Epidermal melanocyte (primary cell): ENCODE measurements at regions not wholly inside any gene's neighbourhood (a gene's known extent, or its start where the extent isn't known, plus 50 kb on each side); places are given as distances from the start of the nearest gene placed in this dataset.
"Not testable (repeated sequence)": the region's sequence is repeated elsewhere in the genome, so short reads cannot be mapped to it uniquely, and the experiment has no call there.

Experiments used
- DNase-seq: peaks from one replicate; pipeline ENCODE4 v3.0.0; 2011; ENCODE audit warnings: low spot score; ENCODE audit not compliant: insufficient read length

DNA sequence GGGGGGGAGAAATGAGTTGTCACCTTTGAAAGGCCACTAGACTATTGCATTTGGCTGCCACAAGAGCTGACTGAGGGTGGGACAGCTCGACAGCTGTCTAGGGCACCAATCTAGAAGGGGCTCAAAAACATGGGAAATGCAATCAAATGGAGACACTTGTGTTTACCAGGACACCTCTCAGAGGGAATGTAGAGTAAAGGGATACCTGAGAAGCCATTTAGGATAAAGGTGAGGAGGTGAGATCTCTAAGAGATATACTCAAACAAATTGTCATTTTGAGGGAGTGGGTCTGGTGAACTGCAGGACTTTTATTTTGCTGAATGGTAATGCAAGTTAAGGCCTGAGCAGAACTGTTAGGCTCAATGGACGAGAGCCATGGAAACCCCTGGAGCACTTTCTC, 159.8 kb downstream of the DDX1 start:
- no peak for DNase-seq

DNA sequence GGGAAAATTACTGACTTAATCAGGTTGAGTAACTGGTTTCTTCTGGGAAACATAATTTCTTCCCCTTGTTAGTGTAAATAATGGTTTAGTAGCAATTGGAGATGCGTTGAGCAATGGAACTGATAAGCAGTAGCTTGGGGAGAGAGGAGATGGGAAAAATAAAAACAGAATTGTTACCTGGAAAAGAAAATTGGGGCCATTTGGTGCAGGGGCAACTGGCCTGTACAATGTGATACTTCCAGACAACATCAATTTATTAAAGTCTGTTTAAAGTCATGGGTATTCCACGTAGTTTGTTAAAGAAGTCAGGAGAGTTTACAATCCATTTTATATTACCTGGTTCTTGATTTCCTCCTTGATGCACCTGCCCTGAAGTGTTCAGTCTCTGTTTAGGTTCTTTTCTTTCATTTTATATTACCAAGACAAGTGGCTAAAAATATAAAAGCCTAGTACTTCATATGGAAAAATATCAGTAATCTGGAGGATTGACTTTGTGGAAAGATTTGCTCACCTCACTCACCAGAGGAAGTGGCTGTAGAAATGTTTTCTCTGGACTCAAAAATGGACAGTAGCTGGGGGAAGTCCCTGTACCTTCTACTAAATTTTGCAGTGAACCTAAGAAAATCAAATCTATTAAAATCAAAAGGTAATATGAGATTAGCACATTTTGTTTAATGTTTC, 161.0 kb downstream of the DDX1 start:
- DNase-seq = no peak

DNA sequence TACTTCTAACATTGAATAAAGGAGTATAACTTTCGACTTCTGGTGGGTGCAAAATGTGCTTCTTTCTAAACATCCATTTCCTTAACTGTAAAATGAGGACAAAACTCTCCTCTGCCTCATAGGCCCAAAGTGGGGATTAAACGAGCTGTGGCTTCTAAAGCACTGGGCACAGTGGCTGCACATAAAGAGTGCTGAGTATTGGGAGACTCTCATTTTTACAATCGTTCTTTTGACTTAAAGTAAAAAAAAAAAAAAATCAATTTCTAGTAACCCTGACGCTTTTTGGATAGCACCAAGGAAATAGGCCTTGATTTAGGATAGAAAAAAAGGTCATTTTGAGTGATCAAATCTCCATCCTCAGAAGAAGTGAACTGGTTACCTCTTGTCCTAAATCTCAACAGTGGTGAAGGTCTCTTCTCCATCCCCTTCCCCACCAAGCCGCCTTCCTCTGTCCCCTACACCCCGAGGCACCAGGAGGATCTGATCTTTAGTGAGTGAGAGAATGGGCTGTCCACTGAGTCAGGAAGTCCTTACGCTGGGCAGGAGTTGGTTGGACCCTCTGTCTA, 161.6 kb downstream of the DDX1 start:
- no peak for DNase-seq

- no peak for DNase-seq
These were observed 162.4 kb downstream of the DDX1 start for GRCh38 chr2:15753811-15754702.

DNA sequence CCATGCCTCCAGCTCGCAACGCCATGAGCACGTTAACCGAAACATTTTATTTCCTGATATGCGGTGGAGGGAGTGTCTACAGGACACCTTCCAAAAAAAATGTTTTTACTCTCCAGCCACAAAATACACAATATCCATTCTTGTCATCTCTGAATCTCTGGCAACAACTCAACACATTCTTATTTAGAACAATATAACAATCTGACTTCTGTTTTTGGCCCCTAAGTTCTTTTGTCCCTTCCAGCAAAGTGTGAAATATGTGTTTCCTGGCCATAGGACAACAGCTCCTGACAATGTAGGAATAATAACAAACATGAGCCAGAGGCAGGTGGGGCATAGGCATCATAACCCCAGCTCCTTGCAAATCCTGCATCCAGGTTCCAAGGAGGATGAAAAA, 163.0 kb downstream of the DDX1 start:
- no peak for DNase-seq

DNA sequence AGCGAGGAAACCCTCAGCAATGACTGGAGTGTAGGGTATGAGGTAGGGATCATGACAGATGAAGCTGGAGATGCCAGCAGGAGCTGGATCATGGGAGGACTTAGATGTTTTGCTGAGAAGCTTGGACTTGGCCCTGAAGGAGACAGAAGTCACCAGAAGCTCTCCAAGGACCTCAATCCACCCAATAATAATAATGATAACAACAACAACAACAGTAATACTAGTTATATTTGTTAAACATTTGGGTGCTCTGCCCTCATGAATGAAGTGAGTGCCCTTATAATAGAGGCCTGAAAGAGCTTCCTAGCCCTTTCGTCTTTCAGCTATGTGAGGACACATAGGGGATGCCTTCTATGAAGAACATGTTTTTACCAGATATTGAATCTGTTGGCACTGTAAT, 163.9 kb downstream of the DDX1 start:
- no peak for DNase-seq

DNA sequence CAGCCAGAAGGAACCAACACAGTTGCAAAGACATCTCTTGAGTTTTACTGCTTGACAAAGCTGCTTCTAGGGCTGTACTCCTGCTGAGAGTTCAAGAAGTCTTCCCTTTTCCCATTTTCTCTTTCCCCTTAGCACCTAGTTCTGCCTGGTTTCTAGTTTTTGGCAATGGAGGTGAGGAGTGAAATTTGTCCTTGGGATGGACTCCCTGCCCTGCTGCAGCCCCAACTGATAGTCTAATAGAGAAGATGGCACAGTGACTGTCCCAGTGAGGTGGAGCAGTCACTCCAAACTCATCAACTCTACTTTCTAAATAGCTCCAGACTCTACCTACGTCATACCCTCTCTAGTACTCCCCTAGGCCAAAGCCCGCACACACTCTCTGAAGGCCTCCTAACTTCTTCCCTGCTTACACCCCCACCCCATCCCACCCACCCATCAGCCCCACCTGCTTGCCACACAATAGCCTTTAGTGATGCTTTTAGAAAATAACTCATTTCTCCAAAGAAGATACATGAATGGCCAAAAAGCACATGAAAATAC, 164.4 kb downstream of the DDX1 start:
- no peak for DNase-seq

GRCh38 chr2:15756882-15757819, 165.5 kb downstream of the DDX1 start:
- DNase-seq = no peak

GRCh38 chr2:15757820-15758586, 166.3 kb downstream of the DDX1 start:
- DNase-seq = no peak

DNA sequence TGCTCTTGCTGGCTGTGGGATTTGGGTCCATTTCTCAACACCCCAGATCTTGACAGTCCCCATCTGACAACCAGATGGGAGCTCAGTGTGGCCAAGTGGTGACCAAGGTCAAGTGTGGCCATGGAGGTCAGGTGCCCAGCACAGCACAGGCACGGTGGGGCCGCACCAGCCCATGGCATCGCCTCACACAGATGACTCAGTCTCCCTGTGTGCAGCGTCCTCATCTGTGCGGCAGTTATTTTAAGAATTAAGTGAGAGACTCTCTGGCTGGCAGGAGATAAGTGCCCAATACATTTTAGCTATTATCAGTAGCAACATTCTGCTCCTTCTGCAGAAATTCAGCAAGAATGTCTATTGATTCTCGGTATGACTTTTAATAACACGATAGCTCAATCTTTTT, 167.2 kb downstream of the DDX1 start:
- DNase-seq = no peak

- DNase-seq = no peak
These were observed 167.7 kb downstream of the DDX1 start for GRCh38 chr2:15759385-15759784.

DNA sequence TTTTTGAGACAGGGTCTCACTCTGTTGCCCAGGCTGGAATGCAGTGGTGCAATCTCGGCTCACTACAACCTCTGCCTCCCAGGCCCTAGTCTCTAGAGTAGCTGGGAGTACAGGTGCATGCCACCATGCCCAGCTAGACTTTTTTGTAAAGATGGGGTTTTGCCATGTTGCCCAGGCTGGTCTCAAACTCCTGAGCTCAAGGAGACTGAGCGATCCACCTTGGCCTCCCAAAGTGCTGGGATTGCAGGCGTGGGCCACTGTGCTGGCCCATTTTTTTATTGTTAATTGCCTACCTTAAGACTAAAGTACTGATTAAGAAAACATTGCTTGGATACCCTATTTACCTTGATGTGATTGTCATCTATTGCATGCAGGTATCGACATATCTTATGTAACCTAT, 168.1 kb downstream of the DDX1 start:
- not testable (repeated sequence) for DNase-seq

- no peak for DNase-seq
These were observed 168.7 kb downstream of the DDX1 start for GRCh38 chr2:15760232-15760910.

DNA sequence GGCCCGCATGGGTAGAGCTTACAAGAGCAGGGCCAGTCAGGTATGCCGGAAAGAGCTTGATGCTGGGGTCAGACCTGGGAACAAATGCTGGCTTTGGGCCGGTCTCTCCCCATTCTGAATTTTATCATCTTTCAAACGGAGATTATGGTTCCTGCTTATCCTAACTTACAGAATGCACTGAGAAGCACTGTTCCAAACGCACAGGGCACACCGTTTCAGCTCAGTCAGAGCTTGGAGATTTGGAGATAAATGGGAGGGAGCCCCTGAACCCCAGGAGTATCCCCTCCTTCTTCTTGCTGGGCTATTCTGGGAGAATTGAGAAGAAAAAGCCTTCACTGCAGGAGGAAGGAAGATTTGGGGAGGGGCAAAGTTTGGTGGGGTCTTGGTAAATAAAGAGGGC, 169.4 kb downstream of the DDX1 start:
- DNase-seq = no peak

GRCh38 chr2:15761910-15762309, 170.2 kb downstream of the DDX1 start:
- DNase-seq = no peak

DNA sequence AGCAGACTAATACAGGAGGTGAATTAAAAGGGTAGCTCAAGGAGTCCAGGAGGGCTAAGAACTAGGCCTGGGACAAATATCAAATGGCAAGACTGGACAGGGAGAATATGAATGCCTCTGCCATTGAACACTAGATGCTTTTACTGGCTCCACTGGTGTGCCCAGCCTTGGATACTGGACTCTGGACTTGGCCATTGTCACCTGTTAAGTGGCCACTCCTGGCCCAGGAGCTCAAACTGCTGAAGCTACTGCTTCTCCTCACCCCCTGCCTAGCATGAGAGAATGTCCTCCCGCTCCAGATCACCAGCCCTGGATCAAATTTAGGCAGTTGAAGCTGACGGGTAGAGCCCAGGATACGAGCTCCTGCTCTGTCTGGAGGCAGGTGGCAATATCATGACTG, 170.8 kb downstream of the DDX1 start:
- DNase-seq = no peak

DNA sequence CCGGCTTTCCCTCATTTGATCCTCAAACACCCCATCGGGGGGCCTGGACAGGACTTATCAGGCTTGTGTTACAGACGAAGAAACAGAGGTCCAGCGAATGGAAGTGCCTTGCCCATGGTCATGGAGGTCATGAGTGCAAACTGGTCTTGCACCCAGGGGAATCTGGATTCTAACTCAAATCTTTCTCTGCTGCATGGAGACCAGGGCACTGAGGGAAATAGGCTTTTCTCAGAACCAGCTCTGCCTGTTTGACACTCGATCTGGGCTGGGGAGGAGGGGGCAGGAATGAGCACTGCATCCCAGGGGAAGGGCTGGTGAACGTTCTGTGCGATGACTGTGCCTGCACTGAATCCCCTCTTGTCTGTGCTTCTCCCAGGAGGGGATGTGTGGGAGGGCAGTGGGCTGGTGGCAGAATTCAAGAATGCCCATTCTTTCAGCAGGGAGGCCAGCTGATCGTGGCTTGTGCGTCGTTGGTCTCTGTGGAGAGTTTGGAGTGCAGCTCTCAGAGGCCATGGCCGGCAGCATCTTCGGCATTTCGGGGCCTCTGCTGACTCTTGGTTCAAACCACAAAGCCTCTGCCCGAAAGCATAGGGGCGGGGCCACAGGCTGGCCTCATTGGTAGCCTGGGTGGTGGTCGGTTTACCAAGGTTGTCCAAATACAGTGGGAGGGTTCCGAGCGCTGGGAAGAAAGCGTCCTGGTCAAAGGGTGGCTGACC, 171.6 kb downstream of the DDX1 start:
- no peak for DNase-seq

DNA sequence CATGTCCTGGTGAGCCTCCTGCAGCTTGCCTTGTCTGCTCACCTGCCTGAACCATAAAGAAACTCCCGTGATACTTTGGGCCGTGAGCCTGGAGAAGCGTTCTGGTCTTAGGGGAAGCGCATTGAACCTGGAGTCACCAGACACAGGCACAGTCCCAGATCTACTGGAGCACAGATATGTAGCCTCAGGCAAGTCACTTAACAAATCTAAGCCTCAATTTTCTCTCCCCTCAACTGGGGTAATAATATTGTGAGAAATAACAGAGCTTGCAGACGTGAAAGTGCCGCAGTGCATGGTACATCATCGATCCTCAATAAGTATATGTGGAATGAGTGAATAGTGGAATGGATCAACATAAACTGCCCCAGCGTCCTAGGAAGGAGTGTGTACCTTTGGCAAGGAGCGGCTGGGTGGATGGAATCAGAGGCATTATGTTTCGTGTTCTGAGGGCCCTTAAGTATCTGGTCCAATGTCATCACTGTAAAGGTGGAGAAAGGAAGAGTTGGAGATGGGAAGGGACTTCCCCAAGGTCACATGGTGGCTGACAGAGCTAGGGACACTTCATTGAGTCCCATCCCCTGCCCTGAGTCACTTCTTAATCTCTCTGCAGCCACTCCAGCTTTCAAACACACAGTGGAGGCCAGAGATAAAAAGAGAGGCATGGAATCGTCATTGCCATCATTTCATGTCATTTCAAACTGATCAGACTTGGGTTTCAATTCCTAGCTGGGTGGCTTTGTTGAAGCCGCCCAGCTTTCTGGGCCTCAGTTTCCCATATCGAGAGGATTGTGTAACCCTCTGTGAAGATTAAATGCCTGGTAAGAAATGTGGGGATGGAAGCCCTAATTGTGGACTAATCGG, 172.4 kb downstream of the DDX1 start:
- no peak for DNase-seq
